ENCODE measurements at regions not wholly inside any gene's neighbourhood (a gene's known extent, or its start where the extent isn't known, plus 50 kb on each side); places are given as distances from the start of the nearest gene placed in this dataset.

GRCh38 chr15:91488452-91488851 lies 365.1 kb upstream of the SLCO3A1 start:
- H4K20me1 ChIP-seq (ENCODE audit: insufficient read depth, low read length): no peaks in the 10 kb centered on the region
- in situ Hi-C loops (cut with HindIII; ENCODE audit: extremely low pct_ligation_motif_present, low pct_unique_long_range_greater_than_20kb) (no loop called here), intact Hi-C loops (cut with micrococcal nuclease; ENCODE audit: unreplicated experiment) (no loop called here)
- H2AFZ ChIP-seq (ENCODE audit: low read length): no peak overlapping the region
- H3K79me2 ChIP-seq (ENCODE audit: insufficient read depth, low read length): no peaks in the 10 kb centered on the region
- BruUV-seq (replicated peaks): no TSS peak
- DNase-seq (ENCODE audit: low spot score): no peak
- TF ChIP-seq NFIC (IDR thresholded peaks at IDR 0.05; ENCODE audit: low read length): no peak
- TF ChIP-seq MTA3 (CRISPR knock-in tag; IDR thresholded peaks at IDR 0.05): no peak
- TF ChIP-seq PAF1 (CRISPR knock-in tag; IDR thresholded peaks at IDR 0.05): no peak
- no peak for TF ChIP-seq ZBTB10 (CRISPR knock-in tag; IDR thresholded peaks at IDR 0.05; ENCODE audit: borderline replicate concordance)
- TF ChIP-seq CSRNP1 (CRISPR knock-in tag; IDR thresholded peaks at IDR 0.05): no peak
- no peak for TF ChIP-seq ZNF30 (CRISPR knock-in tag; IDR thresholded peaks at IDR 0.05)
- TF ChIP-seq ZNF879 (CRISPR knock-in tag; IDR thresholded peaks at IDR 0.05): no peak
- no peak for TF ChIP-seq SCMH1 (CRISPR knock-in tag; IDR thresholded peaks at IDR 0.05; ENCODE audit: borderline replicate concordance)
- no peak for TF ChIP-seq ZNF619 (CRISPR knock-in tag; IDR thresholded peaks at IDR 0.05)
- no peak for TF ChIP-seq ZNF224 (CRISPR knock-in tag; IDR thresholded peaks at IDR 0.05)
- TF ChIP-seq KDM5B (CRISPR knock-in tag; IDR thresholded peaks at IDR 0.05; ENCODE audit: borderline replicate concordance): no peak
- TF ChIP-seq ZFP36L2 (CRISPR knock-in tag; IDR thresholded peaks at IDR 0.05): no peak
- TF ChIP-seq GZF1 (CRISPR knock-in tag; IDR thresholded peaks at IDR 0.05): no peak
- TF ChIP-seq ZKSCAN1 (IDR thresholded peaks at IDR 0.05; ENCODE audit: low read length): no peak
- no peak for TF ChIP-seq ZNF343 (CRISPR knock-in tag; IDR thresholded peaks at IDR 0.05)
- TF ChIP-seq ZBTB38 (CRISPR knock-in tag; IDR thresholded peaks at IDR 0.05): no peak
- H3K36me3 ChIP-seq (replicated peaks in 1 of 2; ENCODE audit: control insufficient read depth in 1 of 2, insufficient read depth in 2 of 2, low read length in 2 of 2): no peaks in the 10 kb centered on the region
- H3K4me1 ChIP-seq (ENCODE audit: insufficient read depth, low read length): no peaks in the 10 kb centered on the region
- 0 out of 5 replicates have a peak, but pooled peaks cover 0 to 3% of the 10 kb centered on the region in 2 experiments for H3K27me3 ChIP-seq (ENCODE audit: control insufficient read depth in 1 of 2, insufficient read depth in 2 of 2, low read length in 2 of 2)
- CTCF ChIA-PET (ENCODE audit: low intra/inter-chr PET ratio, low total read pairs): no interaction called here
- FAIRE-seq: no peak
- H3K4me3 ChIP-seq (replicated peaks in 1 of 3; ENCODE audit: insufficient read depth in 1 of 3, low read depth in 2 of 3, low read length in 3 of 3): no peak overlapping the region
- POLR2A ChIA-PET: no interaction called here
- no peak overlapping the region for H3K9ac ChIP-seq (ENCODE audit: insufficient read depth, low read depth, low read length)
- H3K27ac ChIP-seq (ENCODE audit: extremely low read length, insufficient read depth, low read length): no peak overlapping the region
- 36% methylated on average over 4 of the region's 4 CpGs for WGBS (ENCODE audit: low lambda C conversion rate)
- no peaks in the 10 kb centered on the region for H3K9me3 ChIP-seq (ENCODE audit: low read length)
- ATAC-seq: no peak
- no peak overlapping the region for H3K4me2 ChIP-seq (ENCODE audit: low read depth, low read length)

Measured in HepG2 (cell line).